ENCODE measurements at regions not wholly inside any gene's neighbourhood (a gene's known extent, or its start where the extent isn't known, plus 50 kb on each side); places are given as distances from the start of the nearest gene placed in this dataset.

DNA sequence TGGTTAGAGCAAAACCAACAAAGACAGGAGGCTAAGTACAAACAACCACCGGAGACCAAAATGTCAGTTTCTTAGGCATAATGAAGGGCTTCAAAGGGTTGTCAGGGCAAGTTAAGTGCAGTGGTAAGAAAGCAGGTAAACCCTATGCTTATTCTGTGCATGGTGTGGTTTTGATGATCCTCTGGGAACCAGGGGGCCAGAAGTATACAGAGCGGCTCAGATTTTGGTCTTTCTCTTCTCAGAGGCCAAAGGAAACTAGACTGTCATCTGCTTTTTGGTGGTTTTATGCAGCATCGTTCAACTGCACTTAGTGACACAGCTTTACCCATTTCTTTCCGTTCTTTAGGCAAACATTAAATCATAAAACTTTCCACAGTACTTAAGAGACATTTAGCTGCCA is 332.7 kb upstream of the CELF2 start:
- DNase-seq (ENCODE audit: low read depth) = no peak

DNA sequence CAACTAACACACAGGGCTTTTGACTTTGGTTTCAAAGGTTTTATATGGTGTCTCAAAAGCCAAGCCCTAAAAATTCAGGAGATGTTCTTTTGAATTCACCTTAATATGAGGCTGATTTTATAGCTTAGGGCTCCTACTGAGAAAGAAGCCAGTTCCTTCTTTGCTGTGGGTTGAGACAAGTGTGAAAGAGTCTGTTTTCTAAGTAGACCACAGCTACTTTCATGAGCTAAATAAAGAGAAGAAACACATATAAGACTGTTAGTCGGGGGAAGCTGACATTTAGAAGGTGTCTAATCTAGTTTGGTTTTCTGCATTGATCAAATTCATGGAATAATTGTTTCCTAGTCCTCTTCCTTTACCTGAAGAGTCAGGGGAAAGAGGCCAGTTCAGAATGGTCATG is 332.1 kb upstream of the CELF2 start:
- peak; percentile 3 for DNase-seq (ENCODE audit: low read depth)
- no peak overlapping the region for H3K4me3 ChIP-seq (ENCODE audit: low read depth, low read length)
- TF ChIP-seq, protein P1, sequence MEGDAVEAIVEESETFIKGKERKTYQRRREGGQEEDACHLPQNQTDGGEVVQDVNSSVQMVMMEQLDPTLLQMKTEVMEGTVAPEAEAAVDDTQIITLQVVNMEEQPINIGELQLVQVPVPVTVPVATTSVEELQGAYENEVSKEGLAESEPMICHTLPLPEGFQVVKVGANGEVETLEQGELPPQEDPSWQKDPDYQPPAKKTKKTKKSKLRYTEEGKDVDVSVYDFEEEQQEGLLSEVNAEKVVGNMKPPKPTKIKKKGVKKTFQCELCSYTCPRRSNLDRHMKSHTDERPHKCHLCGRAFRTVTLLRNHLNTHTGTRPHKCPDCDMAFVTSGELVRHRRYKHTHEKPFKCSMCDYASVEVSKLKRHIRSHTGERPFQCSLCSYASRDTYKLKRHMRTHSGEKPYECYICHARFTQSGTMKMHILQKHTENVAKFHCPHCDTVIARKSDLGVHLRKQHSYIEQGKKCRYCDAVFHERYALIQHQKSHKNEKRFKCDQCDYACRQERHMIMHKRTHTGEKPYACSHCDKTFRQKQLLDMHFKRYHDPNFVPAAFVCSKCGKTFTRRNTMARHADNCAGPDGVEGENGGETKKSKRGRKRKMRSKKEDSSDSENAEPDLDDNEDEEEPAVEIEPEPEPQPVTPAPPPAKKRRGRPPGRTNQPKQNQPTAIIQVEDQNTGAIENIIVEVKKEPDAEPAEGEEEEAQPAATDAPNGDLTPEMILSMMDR (IDR thresholded peaks at IDR 0.05; ENCODE audit: low read depth, low read length, missing control alignments) = no peak

More for the DNA sequence above, 332.7 kb upstream of the CELF2 start:
- H3K4me3 ChIP-seq (ENCODE audit: low read depth, low read length) = no peak overlapping the region
- TF ChIP-seq, protein P1 (IDR thresholded peaks at IDR 0.05; ENCODE audit: low read depth, low read length, missing control alignments) = no peak

DNA sequence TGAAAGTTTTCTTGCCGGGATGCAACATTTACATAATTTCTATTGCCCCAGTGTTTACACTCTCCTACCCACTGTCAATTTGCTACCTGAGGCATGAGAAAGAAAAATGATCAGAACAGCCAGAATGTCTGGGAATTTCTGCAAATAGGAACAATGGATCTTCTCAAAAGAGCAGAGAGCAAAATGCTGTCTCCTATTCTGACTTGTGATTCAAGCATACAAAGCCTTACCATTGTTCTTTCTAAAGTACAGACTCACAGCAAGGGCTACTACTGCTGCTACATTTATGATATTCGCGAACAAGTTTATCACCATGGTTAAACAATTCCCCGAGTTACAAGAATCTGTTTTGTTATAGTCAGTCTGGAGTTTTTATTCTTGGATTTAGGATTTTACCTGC is 329.9 kb upstream of the CELF2 start:
- no peak for DNase-seq (ENCODE audit: low read depth)
- TF ChIP-seq, protein P1 (IDR thresholded peaks at IDR 0.05; ENCODE audit: low read depth, low read length, missing control alignments) = no peak
- no peak overlapping the region for H3K4me3 ChIP-seq (ENCODE audit: low read depth, low read length)

DNA sequence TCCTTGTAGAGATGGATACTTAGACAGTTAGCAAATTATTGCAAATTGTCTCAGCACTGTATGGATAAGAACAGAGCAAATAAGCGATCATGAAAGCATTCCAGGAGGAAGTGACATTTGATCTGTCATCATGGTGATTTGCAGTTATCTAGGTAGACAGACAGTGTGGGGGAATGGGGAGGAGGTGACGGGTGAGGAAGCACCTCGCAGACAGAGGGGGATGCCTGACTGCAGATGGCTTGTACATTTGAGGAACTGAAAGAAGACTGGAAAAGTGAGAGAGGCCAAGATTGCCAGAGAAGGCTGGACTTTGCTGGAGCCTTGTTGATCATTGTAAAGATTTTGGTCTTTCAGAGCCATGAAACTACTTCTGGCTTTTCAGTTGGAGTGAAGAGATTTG is 318.2 kb upstream of the CELF2 start:
- TF ChIP-seq, protein P1 (IDR thresholded peaks at IDR 0.05; ENCODE audit: low read depth, low read length, missing control alignments) = no peak
- DNase-seq (ENCODE audit: low read depth) = no peak

DNA sequence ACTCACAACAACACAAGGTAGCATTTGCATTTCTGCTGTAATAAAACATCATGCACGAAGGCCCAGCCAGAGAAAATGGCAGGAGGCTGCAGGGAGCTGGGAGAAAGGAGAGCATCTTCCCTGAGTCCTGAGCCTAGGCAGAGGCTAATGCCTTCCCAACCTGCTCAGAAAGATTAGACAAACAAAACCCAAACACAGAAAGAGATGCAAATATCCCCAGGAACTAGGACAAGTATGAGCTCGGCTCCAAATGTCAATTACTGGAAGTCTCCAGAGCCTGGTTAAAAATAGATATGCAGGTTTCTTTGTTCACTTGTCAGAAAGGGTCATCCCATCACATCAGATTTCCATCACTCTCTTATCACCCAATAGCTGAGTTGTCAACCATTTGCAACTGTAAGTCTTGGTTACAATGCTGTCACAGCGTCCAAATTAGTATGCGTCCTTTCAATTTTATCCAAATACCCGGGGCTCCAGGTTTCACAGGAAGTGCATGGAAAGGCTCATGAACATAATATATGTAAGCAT is 316.5 kb upstream of the CELF2 start:
- TF ChIP-seq, protein P1 (IDR thresholded peaks at IDR 0.05; ENCODE audit: low read depth, low read length, missing control alignments) = no peak
- no peak overlapping the region for H3K4me3 ChIP-seq (ENCODE audit: low read depth, low read length)
- no peak for DNase-seq (ENCODE audit: low read depth)

More for the DNA sequence above, 318.2 kb upstream of the CELF2 start:
- H3K4me3 ChIP-seq (ENCODE audit: low read depth, low read length) = no peak overlapping the region

DNA sequence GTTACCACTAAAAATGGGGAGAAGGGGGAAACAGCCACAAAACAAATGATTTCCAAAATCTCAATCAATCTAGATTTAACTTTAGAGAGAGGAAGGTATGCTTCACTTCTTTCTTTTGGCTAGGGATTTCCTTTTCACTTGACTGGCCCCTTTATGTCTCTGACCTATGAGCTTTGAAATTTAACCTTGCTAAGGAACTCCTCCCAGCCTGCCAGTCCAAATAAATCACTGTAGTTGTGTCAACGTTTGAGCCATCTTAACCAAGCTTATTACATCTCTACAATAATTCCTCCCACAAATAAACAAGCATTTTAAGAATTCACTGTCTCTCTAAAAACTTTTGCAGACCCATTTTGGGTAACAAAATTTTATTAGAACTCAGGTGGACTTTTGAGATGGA is 315.5 kb upstream of the CELF2 start:
- TF ChIP-seq, protein P1 (IDR thresholded peaks at IDR 0.05; ENCODE audit: low read depth, low read length, missing control alignments) = no peak
- H3K4me3 ChIP-seq (ENCODE audit: low read depth, low read length) = no peak overlapping the region
- no peak for DNase-seq (ENCODE audit: low read depth)

DNA sequence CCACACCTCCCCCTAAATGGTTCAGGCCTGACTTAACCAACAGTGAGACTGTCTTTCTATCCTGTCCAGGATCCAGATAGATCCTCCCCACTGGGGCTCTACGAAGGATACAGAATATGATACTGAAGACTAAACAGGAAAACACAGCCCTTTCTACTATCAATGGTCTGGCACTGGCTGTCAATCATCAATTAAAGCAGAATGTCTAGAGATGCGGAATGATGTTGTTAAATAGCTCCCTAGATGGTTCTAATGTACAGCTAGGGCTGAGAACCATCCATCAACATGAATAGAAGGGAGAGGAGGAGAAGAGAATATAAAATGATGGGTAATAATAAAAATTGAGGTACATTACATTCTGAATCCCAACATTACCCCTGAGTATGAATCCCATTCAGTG is 314.3 kb upstream of the CELF2 start:
- TF ChIP-seq, protein P1 (IDR thresholded peaks at IDR 0.05; ENCODE audit: low read depth, low read length, missing control alignments) = no peak
- H3K4me3 ChIP-seq (ENCODE audit: low read depth, low read length) = no peak overlapping the region
- no peak for DNase-seq (ENCODE audit: low read depth)
